Suprapubic skin (tissue), 3 donors: ENCODE measurements at regions not wholly inside any gene's neighbourhood (a gene's known extent, or its start where the extent isn't known, plus 50 kb on each side); places are given as distances from the start of the nearest gene placed in this dataset.

Source experiments
- CTCF ChIP-seq, 2 donors: fragments of 200-600 bp in 1 of 2; fragments of 450-650 bp in 1 of 2; sonication (generic) in 1 of 2; IDR thresholded peaks; one replicate each; pipeline ENCODE4 v1.5.1; 2016 to 2019; ENCODE audit warnings: antibody characterized with exemption in 2 of 2, mild to moderate bottlenecking in 1 of 2, moderate library complexity in 1 of 2
- EP300 ChIP-seq: sonication (generic); formaldehyde crosslinking; IDR thresholded peaks from one replicate; pipeline ENCODE4 v1.6.1; 2017; ENCODE audit warnings: antibody characterized with exemption
- POLR2A ChIP-seq, 2 donors: fragments of 450-650 bp; IDR thresholded peaks; one replicate each; pipeline ENCODE4 v1.6.1; 2017; ENCODE audit warnings: antibody characterized with exemption in 2 of 2, mild to moderate bottlenecking in 2 of 2, moderate library complexity in 2 of 2

GRCh38 chr3:159798951-159799350, 189.7 kb upstream of the IL12A start:
- no peak for TF ChIP-seq CTCF (IDR thresholded peaks at IDR 0.05)
- no peak for TF ChIP-seq POLR2A (IDR thresholded peaks at IDR 0.05)
- TF ChIP-seq EP300: no peak
